ENCODE measurements at regions not wholly inside any gene's neighbourhood (a gene's known extent, or its start where the extent isn't known, plus 50 kb on each side); places are given as distances from the start of the nearest gene placed in this dataset.
"Not testable (repeated sequence)": the region's sequence is repeated elsewhere in the genome, so short reads cannot be mapped to it uniquely, and the experiment has no call there.

DNA sequence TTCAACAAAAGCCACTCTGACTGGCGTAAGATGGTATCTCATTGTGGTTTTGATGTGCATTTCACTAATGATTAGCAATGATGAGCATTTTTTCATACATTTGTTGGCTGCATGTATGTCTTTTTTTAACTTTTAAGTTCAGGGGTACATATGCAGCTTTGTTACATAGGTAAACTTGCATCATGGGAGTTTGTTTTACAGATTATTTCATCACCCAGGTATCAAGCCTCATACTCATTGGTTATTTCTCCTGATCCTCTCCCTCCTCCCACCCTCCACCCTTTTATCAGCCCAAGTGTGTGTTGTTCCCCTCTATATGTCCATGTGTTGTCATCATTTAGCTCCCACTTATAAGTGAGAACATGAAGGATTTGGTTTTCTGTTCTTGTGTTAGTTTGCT is 154.1 kb upstream of the POGK start:
- Histone ChIP-seq H3K79me2 (ENCODE audit: insufficient read depth, low read length) (no peaks in the 10 kb centered on the region), H3K4me2 (ENCODE audit: low read depth, low read length, poor library complexity, severe bottlenecking) (no peak overlapping the region), H3K9me3 (ENCODE audit: insufficient read depth, low read length) (no peaks in the 10 kb centered on the region), H3F3A (ENCODE audit: insufficient read depth) (no peaks in the 10 kb centered on the region), H2AFZ (ENCODE audit: low read depth, low read length, severe bottlenecking) (no peak overlapping the region), H3K27me3 (ENCODE audit: low read length) (no peaks in the 10 kb centered on the region; the same call in 1 of the 2 replicates), H3K4me3 (ENCODE audit: insufficient read depth, low read length, poor library complexity, severe bottlenecking) (no peak overlapping the region), H3K36me3 (ENCODE audit: low read length) (no peaks in the 10 kb centered on the region), H3K27ac (ENCODE audit: low read depth, low read length) (no peak overlapping the region), H3K9ac (ENCODE audit: low read length) (no peak overlapping the region), H4K20me1 (ENCODE audit: low read depth, low read length) (no peaks in the 10 kb centered on the region), H3K9me2 (replicated peaks; ENCODE audit: insufficient read depth, low read length) (no peaks in the 10 kb centered on the region)
- TF ChIP-seq CTCF (IDR thresholded peaks at IDR 0.05; ENCODE audit: insufficient read depth, low read length, poor library complexity, severe bottlenecking) = no peak
- TF ChIP-seq EZH2phosphoT487 (conservative IDR thresholded peaks at IDR 0.05; ENCODE audit: low read length) = no peak

DNA sequence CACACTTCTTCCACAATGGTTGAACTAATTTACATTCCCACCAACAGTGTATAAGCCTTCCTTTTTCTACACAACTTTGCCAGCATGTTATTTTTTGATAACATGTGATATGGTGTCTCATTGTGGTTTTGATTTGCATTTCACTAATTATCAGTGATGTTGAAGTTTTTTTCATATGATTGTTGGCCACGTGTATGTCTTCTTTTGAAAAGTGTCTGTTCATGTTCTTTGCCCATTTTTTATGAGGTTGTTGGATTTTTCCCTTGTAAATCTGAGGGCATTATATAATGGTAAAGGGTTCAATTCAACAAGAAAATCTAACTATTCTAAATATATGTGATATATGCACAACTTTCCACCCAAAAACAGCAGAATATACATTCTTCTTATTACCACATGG is 153.4 kb upstream of the POGK start:
- not testable (repeated sequence) for H3K36me3 ChIP-seq (ENCODE audit: low read length); H3K79me2 ChIP-seq (ENCODE audit: insufficient read depth, low read length); H3K4me3 ChIP-seq (ENCODE audit: insufficient read depth, low read length, poor library complexity, severe bottlenecking); H3K9me3 ChIP-seq (ENCODE audit: insufficient read depth, low read length); H3K27me3 ChIP-seq (ENCODE audit: low read length); H4K20me1 ChIP-seq (ENCODE audit: low read depth, low read length); H3K9me2 ChIP-seq (replicated peaks; ENCODE audit: insufficient read depth, low read length); H3K9ac ChIP-seq (ENCODE audit: low read length); H2AFZ ChIP-seq (ENCODE audit: low read depth, low read length, severe bottlenecking); H3F3A ChIP-seq (ENCODE audit: insufficient read depth); H3K27ac ChIP-seq (ENCODE audit: low read depth, low read length); H3K4me2 ChIP-seq (ENCODE audit: low read depth, low read length, poor library complexity, severe bottlenecking)

DNA sequence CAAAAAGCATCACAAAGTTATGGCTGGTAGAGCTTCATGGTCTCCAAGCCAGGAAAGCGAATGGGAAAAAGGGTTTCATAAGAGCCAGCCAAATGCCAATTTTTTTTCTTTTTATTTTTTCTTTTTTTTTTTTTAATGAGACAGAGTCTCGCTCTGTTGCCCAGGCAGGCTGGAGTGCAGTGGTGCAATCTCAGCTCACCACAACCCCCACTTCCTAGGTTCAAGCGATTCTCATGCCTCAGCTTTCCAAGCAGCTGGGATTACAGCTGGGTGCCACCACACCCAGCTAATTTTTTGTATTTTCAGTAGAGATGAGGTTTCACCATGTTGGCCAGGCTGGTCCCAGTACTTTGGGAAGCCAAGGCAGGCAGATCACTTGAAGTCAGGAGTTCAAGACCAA is 148.7 kb upstream of the POGK start:
- H3K27me3 ChIP-seq (ENCODE audit: low read length); H4K20me1 ChIP-seq (ENCODE audit: low read depth, low read length); H3K27ac ChIP-seq (ENCODE audit: low read depth, low read length); H3K79me2 ChIP-seq (ENCODE audit: insufficient read depth, low read length); H3F3A ChIP-seq (ENCODE audit: insufficient read depth); H3K36me3 ChIP-seq (ENCODE audit: low read length); H3K9me3 ChIP-seq (ENCODE audit: insufficient read depth, low read length); H2AFZ ChIP-seq (ENCODE audit: low read depth, low read length, severe bottlenecking); H3K4me3 ChIP-seq (ENCODE audit: insufficient read depth, low read length, poor library complexity, severe bottlenecking); H3K9me2 ChIP-seq (replicated peaks; ENCODE audit: insufficient read depth, low read length); H3K4me2 ChIP-seq (ENCODE audit: low read depth, low read length, poor library complexity, severe bottlenecking); H3K9ac ChIP-seq (ENCODE audit: low read length): not testable (repeated sequence)

- no peaks in the 10 kb centered on the region for H3K9me3 ChIP-seq (ENCODE audit: insufficient read depth, low read length)
- H3K36me3 ChIP-seq (ENCODE audit: low read length) = no peaks in the 10 kb centered on the region
- no peak overlapping the region for H3K4me3 ChIP-seq (ENCODE audit: insufficient read depth, low read length, poor library complexity, severe bottlenecking)
- no peaks in the 10 kb centered on the region; the same call in 1 of the 2 replicates for H3K9me2 ChIP-seq (replicated peaks; ENCODE audit: insufficient read depth, low read length)
- H3K9ac ChIP-seq (ENCODE audit: low read length) = no peak overlapping the region
- H3F3A ChIP-seq (ENCODE audit: insufficient read depth) = no peaks in the 10 kb centered on the region
- no peaks in the 10 kb centered on the region for H4K20me1 ChIP-seq (ENCODE audit: low read depth, low read length)
- no peak overlapping the region for H3K27ac ChIP-seq (ENCODE audit: low read depth, low read length)
- no peaks in the 10 kb centered on the region for H3K79me2 ChIP-seq (ENCODE audit: insufficient read depth, low read length)
- TF ChIP-seq CTCF (IDR thresholded peaks at IDR 0.05; ENCODE audit: insufficient read depth, low read length, poor library complexity, severe bottlenecking) (no peak), EZH2phosphoT487 (conservative IDR thresholded peaks at IDR 0.05; ENCODE audit: low read length) (no peak)
- no peaks in the 10 kb centered on the region for H3K27me3 ChIP-seq (ENCODE audit: low read length)
- H3K4me2 ChIP-seq (ENCODE audit: low read depth, low read length, poor library complexity, severe bottlenecking) = no peak overlapping the region
- H2AFZ ChIP-seq (ENCODE audit: low read depth, low read length, severe bottlenecking) = no peak overlapping the region
These were observed 147.8 kb upstream of the POGK start for GRCh38 chr1:166691476-166691875.
